Globus pallidus (tissue), 1 donor: ENCODE measurements at regions not wholly inside any gene's neighbourhood (a gene's known extent, or its start where the extent isn't known, plus 50 kb on each side); places are given as distances from the start of the nearest gene placed in this dataset.
A peak's percentile ranks its signal among the peaks of the same experiment; 100 is the strongest.
"Not testable (repeated sequence)": the region's sequence is repeated elsewhere in the genome, so short reads cannot be mapped to it uniquely, and the experiment has no call there.

ENCODE experiments used
- DNase-seq: peaks from one replicate; pipeline ENCODE4 v3.0.0-alpha.2; 2015; ENCODE audit warnings: low spot score

DNA sequence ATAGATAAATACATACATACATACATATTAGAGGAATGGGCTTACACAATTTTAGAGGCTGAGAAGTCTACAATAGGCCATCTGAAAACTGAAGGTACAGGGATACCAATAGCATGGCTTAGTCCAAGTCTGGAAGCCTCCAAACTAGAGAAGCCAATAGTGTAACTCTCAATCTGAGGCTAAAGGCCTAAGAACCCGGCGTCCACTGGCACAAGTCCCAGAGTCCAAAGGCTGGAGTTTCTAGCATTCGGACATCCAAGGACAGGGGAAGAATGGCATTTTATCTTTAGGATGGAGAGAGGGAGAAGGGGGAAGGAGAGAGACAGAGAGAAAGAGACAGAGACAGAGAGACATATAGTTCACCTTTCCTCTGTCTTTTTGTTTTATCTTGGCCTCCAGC is 63.7 kb upstream of the SYT4 start:
- no peak for DNase-seq

DNA sequence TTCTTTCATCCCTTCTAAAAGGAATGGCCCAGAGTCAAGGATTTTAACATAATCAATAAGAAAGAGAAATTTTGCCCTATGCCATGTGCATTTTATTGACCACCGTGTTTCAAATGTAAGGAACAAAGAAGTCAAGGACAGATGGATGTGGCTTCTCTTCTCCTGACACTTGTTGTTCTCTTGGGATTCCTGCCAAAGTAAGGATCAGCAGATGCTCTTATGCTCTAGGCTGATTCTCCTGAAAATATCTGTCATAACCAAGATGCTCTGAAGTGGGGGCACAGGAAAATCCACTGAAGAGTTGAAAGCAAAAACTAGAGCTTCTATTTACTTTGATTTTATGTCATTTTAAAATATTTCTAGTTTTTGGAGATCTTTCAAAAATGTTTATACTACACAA is 72.9 kb upstream of the SYT4 start:
- DNase-seq = no peak

DNA sequence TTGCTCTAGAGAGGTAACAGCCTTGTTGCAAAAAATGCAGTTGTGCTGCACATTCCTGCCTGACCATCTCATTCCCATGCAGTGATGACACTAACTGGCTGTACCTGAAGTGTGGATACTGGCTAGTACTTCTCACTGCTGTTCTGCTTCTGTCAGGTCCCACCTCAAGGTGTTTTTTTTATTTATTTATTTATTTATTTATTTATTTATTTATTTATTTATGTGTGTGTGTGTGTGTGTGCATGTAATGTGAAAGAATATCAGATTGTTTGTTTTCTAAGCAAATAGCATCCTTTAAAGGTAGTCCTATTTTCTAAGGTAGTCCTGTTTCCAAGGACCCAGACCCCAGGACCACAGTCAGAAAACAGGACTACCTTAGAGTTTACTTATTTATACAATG is 87.2 kb upstream of the SYT4 start:
- no peak for DNase-seq

DNA sequence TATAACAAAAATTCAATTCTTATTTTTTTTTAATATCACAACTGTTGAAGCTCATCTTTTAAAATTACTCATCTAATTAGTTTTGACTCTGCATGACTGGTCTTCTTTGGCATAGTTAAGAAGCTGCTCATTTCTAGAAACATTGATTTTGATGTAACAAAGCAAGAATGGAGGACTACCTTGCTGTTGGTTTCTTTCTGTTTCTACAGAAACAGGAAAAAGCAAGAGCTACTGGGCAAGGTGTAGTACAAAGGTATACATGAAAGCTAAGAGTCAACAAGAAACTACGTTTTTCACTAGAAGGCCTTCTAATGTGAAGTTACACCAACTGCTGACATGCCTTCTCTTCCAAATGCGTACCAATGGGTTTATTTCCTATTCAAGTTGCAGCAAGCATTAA is 90.6 kb upstream of the SYT4 start:
- no peak for DNase-seq

DNA sequence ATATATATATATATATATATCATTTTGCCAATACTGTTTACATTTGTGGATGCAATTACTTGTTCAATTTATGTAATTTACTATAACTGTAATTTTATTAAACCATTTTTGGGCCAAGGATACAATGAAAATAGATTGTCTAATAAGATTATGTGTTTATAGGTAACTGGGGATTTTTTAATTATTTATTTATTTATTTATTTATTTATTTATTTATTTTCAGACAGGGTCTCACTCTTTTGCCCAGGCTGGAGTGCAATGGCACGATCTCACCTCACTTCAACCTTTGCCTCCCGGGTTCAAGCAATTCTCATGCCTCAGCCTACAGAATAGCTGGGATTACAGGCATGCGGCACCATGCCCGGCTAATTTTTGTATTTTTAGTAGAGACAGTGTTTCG is 92.0 kb upstream of the SYT4 start:
- not testable (repeated sequence) for DNase-seq

DNA sequence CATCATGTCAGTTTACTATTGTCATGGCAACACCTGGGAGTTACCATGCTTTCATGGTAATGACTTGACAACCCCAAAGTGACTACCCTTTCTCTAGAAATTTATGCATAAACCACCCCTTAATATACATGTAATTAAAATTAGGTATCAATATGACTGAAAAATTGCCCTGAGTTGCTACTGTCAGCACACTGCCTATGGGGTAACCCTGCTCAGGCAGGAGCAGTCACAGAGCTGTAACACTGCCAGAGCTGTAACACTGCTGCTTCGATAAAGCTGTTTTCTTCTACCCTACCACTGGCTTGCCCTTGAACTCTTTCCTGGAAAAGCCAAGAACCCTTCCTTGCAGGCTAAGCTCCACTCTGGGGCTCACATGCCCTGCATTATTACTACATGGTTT is 95.5 kb upstream of the SYT4 start:
- no peak for DNase-seq

DNA sequence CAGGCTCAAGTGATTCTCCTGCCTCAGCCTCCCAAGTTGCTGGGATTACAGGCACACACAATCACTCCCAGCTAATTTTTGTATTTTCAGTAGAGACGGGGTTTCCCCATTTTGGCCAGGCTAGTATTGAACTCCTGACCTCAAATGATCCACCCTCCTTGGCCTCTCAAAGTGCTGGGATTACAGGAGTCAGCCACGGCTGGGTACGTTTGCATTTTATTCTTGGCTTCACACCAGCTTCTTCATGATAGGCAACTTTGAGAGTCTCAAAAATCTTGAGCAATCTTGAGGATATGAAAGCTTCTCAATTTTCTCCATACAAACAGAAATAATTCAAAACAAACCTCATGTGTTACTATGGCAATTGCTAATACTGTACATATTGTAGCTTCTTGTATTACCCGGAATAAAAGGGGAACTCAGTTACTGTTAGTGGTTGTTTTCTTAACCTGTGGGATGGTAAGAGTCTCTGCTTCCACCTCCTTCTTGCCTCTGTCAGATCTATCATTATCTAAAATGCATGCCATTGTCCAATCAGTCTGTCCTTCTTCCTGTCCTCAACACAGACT is 102.9 kb upstream of the SYT4 start:
- no peak for DNase-seq

DNA sequence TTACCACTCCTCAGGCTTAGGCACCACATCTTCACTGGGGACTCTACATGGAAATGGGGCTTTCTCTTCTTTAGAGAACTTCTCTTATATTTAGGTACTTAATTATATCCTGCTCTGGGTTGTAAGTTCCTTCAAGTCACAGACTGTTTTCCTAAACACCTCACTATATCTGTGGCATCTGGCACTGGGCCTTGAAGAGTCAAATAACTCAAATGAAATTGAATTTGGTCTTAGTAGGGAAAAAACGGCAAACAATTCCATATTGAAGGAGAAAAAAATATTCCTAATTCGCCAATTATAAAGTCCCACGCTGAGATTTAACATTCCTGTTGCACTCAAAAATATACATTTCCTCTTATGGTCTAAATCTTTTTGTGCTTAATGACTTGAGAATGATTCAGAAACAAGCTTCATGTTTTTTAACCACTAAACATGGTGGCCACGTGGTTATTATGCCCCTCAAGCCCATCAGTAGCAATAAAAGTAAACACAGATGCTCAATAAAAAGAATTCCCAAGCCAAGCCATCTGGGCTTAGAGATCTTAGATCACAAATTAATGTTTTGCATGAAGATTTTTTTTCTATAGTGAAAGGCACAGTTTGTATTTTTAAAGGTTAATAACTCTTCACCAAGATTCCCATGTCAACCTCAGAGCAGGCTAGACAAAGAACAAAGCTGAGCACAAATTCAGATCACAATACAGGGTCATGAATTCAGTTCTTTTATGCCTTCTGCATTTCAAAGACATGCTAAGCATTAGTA is 105.5 kb upstream of the SYT4 start:
- no peak for DNase-seq

DNA sequence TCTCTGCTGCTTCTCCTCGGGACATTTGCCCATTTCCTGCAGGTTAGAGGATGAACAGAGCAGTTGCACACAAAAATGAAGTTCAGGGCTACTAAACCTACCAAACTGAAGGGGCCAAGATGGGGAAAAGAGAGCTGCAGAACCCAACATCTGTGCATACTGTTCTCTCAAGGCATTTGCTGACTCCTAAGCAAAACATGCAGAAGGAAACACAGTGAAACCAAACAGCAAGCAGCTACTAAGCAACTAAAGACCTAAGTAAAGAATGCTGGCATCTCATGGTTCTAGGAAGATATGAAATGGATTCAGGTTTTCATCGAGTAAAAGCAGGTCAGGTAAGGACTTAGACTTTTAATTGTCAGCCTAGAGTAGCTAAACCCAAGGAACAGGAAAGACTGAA is 111.9 kb upstream of the SYT4 start:
- no peak for DNase-seq

DNA sequence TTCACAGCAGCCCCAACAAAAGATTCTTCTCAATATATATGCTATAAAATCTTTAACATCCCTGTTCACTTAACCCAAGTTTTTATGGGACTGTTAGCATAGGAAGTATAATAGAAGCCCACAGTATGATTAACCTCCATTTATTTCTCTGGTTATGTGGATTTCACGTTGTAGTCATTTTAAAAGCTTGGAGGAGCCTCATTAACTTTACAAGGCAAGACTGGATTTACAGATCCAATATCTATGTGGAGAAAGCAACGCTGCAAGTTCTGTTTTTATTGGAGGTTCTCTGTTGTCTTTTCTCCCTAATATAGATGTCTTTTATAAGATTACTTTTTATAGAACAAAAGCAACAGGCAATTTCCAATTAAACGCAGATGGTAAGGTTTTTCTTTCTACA is 114.9 kb upstream of the SYT4 start:
- no peak for DNase-seq

DNA sequence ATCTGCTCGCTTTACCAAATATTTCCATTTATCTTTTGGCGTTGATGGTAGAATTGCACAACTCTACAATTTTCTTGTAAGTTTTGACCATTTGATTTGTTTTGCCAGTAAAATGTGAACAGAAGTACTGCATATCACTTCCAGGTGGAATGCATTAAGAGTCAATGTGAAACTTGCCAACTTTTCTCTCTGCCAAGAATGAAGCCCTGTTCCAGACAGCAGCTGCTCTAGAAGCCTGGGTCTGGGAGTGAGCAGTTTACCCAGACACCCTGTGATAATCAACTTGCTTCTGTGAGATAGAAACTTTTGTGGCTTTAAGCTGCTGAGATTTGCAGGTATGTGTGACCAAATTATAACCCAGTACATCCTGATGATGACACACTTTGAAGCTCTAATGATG is 115.9 kb upstream of the SYT4 start:
- no peak for DNase-seq

DNA sequence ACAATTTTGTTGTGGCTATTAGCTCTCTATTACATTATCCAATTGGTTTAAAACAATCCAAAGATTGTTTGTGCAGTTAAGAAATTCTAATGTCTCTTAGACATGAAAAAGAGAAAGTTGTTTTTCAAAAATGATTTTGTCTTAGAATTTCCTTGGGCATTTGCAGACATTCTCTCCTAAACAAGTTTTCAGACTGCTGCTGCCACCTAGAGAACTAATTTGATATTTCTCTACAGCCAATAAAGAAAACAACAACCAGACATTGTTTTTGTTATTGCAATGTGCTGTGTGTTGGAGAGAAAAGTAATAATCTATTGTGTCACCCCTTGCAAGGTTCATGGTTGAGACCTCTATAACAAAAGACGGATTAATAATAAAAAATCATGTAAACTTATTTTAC is 119.0 kb upstream of the SYT4 start:
- DNase-seq = peak; percentile 29

DNA sequence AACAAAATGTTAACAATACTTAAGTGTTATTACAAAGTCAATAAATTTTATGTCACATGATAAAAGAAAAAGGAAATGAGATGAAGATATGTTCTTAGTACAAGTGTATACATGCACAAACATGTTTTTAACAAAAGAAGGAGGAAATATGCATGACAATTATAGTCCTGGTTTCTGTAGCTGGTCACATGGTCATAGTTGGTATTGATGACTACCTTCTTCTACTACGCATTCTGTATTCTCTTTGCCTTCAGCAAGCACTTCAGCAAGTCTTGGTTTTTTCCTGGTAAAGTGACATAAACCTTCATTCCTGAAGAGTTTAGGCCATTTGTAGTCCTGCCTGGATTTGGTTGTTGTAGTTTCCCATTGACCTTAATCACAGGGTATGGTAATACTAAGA is 121.3 kb upstream of the SYT4 start:
- DNase-seq = no peak

DNA sequence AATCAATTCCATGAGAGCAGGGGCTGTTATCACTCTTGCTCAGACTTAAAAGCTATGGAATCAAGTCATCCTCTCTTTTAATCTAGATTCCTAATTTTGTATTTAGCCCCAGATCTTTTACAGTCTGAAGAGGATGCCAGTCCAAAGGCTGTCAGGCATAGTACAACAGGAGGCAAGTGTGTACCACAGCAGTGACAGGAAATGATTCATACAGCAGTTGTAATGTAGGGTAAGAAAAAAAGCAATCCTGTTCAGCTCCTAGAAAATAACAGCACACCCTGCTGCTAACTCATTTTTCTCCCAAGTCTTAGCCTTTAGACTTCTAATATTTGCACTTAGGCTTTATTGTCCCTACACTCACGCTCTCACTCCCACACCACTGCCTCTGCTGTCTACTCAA is 127.8 kb upstream of the SYT4 start:
- DNase-seq = no peak

DNA sequence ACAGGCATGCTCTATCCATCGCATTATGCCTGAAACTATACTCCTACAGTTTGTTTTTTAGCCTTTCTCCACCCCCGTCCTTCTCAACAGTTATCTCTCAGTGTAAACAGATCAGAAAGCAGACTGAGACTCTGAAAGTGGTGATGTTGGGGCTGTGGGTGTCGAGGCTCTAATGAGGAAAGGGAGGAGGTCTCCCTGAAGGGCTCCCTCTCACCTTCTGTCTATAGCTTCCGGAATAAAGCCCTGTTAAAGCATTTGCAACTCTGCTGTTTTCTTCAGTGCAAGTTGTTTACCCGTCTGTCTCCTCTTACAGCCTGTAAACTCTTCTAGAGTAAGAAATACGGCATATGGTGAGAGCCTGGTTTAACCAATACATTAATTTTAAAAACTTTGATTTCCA is 136.7 kb upstream of the SYT4 start:
- no peak for DNase-seq

DNA sequence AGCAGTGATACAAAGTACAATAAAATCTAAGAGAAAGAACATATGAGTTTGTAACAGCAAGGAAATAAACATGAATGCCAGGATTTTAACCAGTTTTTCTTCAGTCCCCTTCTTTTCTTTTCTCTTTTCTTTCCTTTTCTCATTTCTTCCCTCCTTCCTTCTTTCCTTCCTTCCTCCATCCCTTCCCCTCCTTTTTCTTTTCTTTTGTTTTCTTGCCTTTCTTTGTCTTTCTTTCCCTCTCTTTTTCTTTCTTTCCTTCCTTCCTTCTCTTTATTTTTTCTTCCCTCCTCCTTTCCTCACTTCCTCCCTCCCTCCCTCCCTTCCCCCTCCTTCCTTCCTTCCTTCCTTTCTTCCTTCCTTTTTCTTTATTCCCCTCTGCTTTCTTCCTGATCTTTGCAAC is 142.8 kb upstream of the SYT4 start:
- no peak for DNase-seq

DNA sequence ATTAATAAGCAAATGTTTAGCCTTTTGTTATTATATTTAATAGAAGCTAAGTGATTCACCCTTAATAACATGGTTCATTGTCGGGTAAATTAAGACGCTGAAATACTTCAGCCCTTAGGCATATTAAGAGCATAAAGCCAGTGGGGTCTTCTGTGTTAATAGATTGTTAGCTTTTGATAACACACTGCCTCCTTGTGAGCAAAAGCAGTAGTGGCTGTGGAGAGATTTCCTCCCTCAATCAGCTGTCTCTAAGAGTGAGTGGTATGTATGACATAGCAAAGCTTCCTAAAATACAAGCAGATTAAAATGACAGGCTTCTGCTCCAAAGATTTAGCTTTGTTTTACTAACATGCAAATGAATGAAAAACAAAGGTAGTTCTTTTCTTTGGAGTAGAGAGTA is 143.7 kb upstream of the SYT4 start:
- no peak for DNase-seq

DNA sequence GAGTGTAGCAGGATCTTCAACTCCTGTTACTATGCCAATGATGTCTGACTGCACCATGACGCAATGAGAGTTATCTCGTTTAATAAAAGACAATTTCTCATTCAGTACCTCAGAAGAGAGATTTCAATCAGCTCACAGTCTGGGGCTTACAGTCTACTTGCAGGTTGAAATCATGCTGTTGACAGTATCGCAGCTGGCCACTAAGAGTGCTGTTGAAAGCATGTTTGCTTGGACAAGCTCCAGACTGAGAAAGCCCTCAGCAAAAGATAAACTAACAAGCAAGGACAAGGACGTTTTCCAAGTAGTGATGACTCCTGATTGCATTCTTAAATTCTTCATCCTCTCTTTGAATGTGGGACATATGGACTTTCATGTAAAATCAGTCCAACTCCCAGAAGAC is 145.2 kb upstream of the SYT4 start:
- DNase-seq = peak; percentile 5

DNA sequence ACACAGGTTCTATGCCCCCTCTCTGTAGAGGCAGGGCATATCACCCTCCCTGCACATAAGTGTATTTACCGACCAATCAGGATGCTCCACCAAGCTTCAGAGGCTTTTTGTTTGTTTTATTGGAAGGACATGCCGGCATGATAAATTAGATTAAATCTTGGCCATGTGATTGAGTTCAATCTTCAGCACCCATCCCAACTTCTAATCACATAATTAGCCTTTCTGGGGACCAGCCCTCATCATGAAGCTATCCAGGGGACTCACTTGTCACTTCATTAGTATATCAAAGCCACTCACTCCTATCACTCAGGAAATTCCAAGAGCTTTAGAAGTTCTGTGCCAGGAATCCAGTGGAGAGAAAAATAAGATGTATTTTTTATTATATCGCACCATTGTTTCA is 158.6 kb upstream of the SYT4 start:
- no peak for DNase-seq

DNA sequence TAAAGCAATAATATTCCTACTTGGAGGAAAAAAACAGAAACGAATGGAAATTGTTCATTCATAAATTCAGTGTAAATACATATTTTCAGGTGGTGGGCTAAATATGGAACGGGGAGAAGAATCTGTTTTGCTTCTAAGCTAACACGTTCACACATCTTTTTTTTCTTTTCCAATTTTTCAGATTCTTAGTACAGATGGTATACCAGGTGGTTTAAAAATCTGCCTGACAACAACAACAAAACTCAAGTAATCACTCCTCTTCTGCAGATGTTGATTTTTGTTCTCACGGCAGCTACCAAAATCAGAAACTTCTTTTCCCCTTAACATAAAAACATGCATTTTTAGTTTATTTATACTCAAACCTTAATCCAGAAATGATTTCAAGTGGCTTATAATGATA is 164.8 kb upstream of the SYT4 start:
- no peak for DNase-seq

DNA sequence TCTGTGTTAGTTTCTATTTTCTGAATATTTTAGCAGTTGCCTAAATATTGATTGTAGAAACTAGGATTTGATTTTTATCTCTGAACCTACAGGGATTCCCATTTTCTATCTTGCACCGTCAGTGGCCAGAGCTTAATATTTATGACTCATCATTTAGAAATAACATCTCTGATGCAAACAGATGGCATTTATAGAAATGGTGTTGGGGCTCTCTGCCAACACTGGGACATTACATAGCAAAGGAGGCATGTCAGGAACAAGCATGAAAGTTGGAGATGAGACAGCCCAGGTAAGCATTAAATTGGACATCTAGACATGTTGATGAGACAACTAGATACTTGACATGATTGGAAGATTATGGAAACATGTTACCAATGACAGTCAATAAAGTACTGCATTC is 165.3 kb upstream of the SYT4 start:
- no peak for DNase-seq

DNA sequence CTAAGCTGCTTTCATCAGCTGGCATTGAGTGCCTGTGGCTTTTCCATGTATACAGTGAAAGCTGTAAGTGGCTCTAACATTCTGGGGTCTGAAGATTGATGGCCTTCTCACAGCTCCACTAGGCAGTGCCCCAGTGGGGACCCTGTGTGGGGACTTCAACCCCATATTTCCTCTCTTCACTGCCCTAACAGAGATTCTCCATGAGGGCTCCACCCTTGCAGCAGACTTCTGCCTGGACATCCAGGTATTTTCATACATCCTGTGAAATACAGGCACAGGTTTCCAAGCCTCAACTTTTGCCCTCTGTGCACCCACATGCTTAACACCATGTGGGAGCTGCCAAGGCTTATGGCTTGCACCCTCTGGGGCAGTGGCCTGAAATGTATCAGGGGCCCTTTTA is 188.2 kb upstream of the SYT4 start:
- DNase-seq = no peak

DNA sequence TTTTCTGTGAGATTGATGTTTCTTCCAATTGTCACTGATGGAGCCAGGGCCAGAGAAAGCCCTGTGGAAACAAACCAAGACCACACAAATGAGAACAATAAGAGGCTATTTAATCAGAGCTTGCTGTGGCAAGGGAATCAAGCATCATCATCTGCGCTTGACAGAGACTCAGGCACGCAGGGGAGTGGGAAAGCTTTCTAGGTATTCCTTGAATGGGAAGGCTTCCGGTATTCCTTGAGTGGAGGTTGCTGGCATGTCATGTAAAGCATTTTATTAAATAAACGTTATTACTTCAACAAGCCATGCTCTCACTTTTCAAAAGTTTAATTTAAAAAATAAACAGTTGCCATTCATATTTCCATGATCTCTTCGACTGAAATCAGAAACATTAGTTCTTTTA is 194.6 kb upstream of the SYT4 start:
- DNase-seq = no peak

DNA sequence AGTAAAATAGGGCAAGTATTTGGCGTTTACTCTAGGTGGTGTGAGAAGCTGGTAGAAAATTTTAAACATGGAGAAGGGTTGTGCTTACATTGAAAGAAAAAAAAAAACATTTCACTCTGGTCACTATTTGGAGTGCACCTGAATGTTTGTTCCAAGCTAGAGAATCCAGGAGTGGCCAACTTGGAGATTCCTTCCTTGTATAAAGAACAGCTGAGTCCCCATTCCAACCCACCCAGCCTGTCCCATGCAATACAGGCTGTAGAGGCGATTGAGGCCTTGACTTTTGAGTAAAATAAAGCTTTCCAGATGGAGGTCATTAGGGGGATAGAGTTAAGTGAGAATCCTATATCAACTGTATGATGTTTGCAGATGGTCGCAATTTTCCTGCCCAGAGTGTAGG is 203.8 kb upstream of the SYT4 start:
- DNase-seq = no peak
